ENCODE measurements at regions not wholly inside any gene's neighbourhood (a gene's known extent, or its start where the extent isn't known, plus 50 kb on each side); places are given as distances from the start of the nearest gene placed in this dataset.

DNA sequence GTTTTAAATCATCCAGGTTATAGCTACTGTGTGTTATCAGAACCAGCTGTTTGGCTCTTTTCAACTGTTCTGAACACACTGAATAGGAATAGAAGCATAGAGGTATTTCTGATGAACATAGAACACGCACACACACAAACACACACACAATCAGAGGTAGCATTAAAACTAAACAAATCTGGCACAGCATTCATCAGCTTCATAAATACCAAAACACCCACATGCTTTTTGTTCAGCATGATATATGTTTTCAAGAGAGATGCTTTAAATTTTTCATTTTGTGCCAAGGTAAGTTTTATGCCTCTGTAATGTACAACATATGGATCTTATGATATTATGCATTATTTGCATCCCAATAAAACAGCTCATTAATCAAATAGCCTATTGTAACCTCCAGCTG lies 208.6 kb downstream of the GALC start:
- Histone ChIP-seq H3K4me1 (ENCODE audit: control insufficient read depth in 5 of 5, insufficient read depth in 5 of 5, low read length in 5 of 5) (no peaks in the 10 kb centered on the region), H3K27me3 (ENCODE audit: control insufficient read depth in 3 of 3, insufficient read depth in 3 of 3, low read length in 2 of 3) (no peaks in the 10 kb centered on the region), H3K27ac (ENCODE audit: low read depth in 1 of 2, low read length in 1 of 2) (no peak overlapping the region), H3K36me3 (ENCODE audit: control insufficient read depth in 4 of 4, insufficient read depth in 4 of 4, low read length in 4 of 4) (no peaks in the 10 kb centered on the region), H3K9ac (ENCODE audit: insufficient read depth in 1 of 2, low read length in 2 of 2) (no peak overlapping the region), H3K4me3 (no peak overlapping the region), H3K9me3 (ENCODE audit: control insufficient read depth in 4 of 4, insufficient read depth in 3 of 4, low read length in 3 of 4) (peaks cover 0 to 4% (median 0%) of the 10 kb centered on the region in 4 donors)
- DNase-seq = no peak
- 46 to 78% methylated on average over 1 of the region's 1 CpG for WGBS, 2 donors
- TF ChIP-seq, protein P1, sequence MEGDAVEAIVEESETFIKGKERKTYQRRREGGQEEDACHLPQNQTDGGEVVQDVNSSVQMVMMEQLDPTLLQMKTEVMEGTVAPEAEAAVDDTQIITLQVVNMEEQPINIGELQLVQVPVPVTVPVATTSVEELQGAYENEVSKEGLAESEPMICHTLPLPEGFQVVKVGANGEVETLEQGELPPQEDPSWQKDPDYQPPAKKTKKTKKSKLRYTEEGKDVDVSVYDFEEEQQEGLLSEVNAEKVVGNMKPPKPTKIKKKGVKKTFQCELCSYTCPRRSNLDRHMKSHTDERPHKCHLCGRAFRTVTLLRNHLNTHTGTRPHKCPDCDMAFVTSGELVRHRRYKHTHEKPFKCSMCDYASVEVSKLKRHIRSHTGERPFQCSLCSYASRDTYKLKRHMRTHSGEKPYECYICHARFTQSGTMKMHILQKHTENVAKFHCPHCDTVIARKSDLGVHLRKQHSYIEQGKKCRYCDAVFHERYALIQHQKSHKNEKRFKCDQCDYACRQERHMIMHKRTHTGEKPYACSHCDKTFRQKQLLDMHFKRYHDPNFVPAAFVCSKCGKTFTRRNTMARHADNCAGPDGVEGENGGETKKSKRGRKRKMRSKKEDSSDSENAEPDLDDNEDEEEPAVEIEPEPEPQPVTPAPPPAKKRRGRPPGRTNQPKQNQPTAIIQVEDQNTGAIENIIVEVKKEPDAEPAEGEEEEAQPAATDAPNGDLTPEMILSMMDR (IDR thresholded peaks at IDR 0.05; ENCODE audit: control extremely low read depth, extremely low read depth) = no peak
- ATAC-seq (ENCODE audit: insufficient read depth, low FRiP score) = no peak

- Histone ChIP-seq H3K9ac (ENCODE audit: insufficient read depth in 1 of 2, low read length in 2 of 2) (no peak overlapping the region), H3K4me3 (no peak overlapping the region), H3K4me1 (ENCODE audit: control insufficient read depth in 5 of 5, insufficient read depth in 5 of 5, low read length in 5 of 5) (no peaks in the 10 kb centered on the region), H3K36me3 (ENCODE audit: control insufficient read depth in 4 of 4, insufficient read depth in 4 of 4, low read length in 4 of 4) (no peaks in the 10 kb centered on the region), H3K9me3 (ENCODE audit: control insufficient read depth in 4 of 4, insufficient read depth in 3 of 4, low read length in 3 of 4) (peaks cover 0 to 4% (median 0%) of the 10 kb centered on the region in 4 donors), H3K27ac (ENCODE audit: low read depth in 1 of 2, low read length in 1 of 2) (no peak overlapping the region), H3K27me3 (ENCODE audit: control insufficient read depth in 3 of 3, insufficient read depth in 3 of 3, low read length in 2 of 3) (no peaks in the 10 kb centered on the region)
- 80 to 83% methylated on average over 2 of the region's 2 CpGs for WGBS, 2 donors
- TF ChIP-seq, protein P1 (IDR thresholded peaks at IDR 0.05; ENCODE audit: control extremely low read depth, extremely low read depth) = no peak
- no peak for DNase-seq
- no peak for ATAC-seq (ENCODE audit: insufficient read depth, low FRiP score)
Observed at GRCh38 chr14:87783071-87783470, 209.9 kb downstream of the GALC start.

- Histone ChIP-seq H3K9me3 (ENCODE audit: control insufficient read depth in 4 of 4, insufficient read depth in 3 of 4, low read length in 3 of 4) (peaks cover 0 to 4% (median 0%) of the 10 kb centered on the region in 4 donors), H3K4me1 (ENCODE audit: control insufficient read depth in 5 of 5, insufficient read depth in 5 of 5, low read length in 5 of 5) (no peaks in the 10 kb centered on the region), H3K9ac (ENCODE audit: insufficient read depth in 1 of 2, low read length in 2 of 2) (no peak overlapping the region), H3K36me3 (ENCODE audit: control insufficient read depth in 4 of 4, insufficient read depth in 4 of 4, low read length in 4 of 4) (no peaks in the 10 kb centered on the region), H3K27ac (ENCODE audit: low read depth in 1 of 2, low read length in 1 of 2) (no peak overlapping the region), H3K27me3 (ENCODE audit: control insufficient read depth in 3 of 3, insufficient read depth in 3 of 3, low read length in 2 of 3) (no peaks in the 10 kb centered on the region), H3K4me3 (no peak overlapping the region)
- ATAC-seq (ENCODE audit: insufficient read depth, low FRiP score) (no peak), DNase-seq (no peak)
- TF ChIP-seq, protein P1 (IDR thresholded peaks at IDR 0.05; ENCODE audit: control extremely low read depth, extremely low read depth) = no peak
- WGBS, 2 donors = 69 to 72% methylated on average over 7 of the region's 7 CpGs
Observed at GRCh38 chr14:87772854-87773253, 220.1 kb downstream of the GALC start.

- ATAC-seq (ENCODE audit: insufficient read depth, low FRiP score) (no peak), DNase-seq (no peak)
- H3K4me1 ChIP-seq (ENCODE audit: control insufficient read depth in 5 of 5, insufficient read depth in 5 of 5, low read length in 5 of 5) = no peaks in the 10 kb centered on the region
- no peaks in the 10 kb centered on the region for H3K27me3 ChIP-seq (ENCODE audit: control insufficient read depth in 3 of 3, insufficient read depth in 3 of 3, low read length in 2 of 3)
- TF ChIP-seq, protein P1 (IDR thresholded peaks at IDR 0.05; ENCODE audit: control extremely low read depth, extremely low read depth) = no peak
- H3K9ac ChIP-seq (ENCODE audit: insufficient read depth in 1 of 2, low read length in 2 of 2) = no peak overlapping the region
- peaks cover 0 to 4% (median 2%) of the 10 kb centered on the region in 4 donors for H3K9me3 ChIP-seq (ENCODE audit: control insufficient read depth in 4 of 4, insufficient read depth in 3 of 4, low read length in 3 of 4)
- no peak overlapping the region for H3K4me3 ChIP-seq
- WGBS, 2 donors = 85 to 86% methylated on average over 2 of the region's 2 CpGs
- H3K27ac ChIP-seq (ENCODE audit: low read depth in 1 of 2, low read length in 1 of 2) = no peak overlapping the region
- no peaks in the 10 kb centered on the region for H3K36me3 ChIP-seq (ENCODE audit: control insufficient read depth in 4 of 4, insufficient read depth in 4 of 4, low read length in 4 of 4)
Observed at GRCh38 chr14:87767567-87767901, 225.4 kb downstream of the GALC start.
